GM23338 (cell line): ENCODE measurements at regions not wholly inside any gene's neighbourhood (a gene's known extent, or its start where the extent isn't known, plus 50 kb on each side); places are given as distances from the start of the nearest gene placed in this dataset.

Experiments used
- ATAC-seq: fragments of 200-7000 bp; cut with Tn5 transposase; 3 replicates; pipeline ENCODE4 v1.9.1; 2020
- DNase-seq: peaks from one replicate; pipeline ENCODE4 v3.0.0-alpha.2; 2015; ENCODE audit warnings: low spot score
- H2AFZ ChIP-seq: fragments of 200-600 bp; sonication (generic); 2 replicates; pipeline ENCODE4 v1.8.0; 2016; ENCODE audit warnings: antibody characterized with exemption, mild to moderate bottlenecking, moderate library complexity
- H3F3A ChIP-seq: fragments of 200-600 bp; sonication (generic); replicated peaks from 2 replicates; pipeline ENCODE4 v1.8.0; 2017; ENCODE audit warnings: antibody characterized with exemption, mixed run types, low read depth
- H3K27ac ChIP-seq: fragments of 200-600 bp; sonication (generic); 2 replicates; pipeline ENCODE4 v1.6.1; 2016; ENCODE audit warnings: low read depth
- H3K27me3 ChIP-seq: fragments of 200-600 bp; sonication (generic); 2 replicates; pipeline ENCODE4 v1.8.0; 2016; ENCODE audit warnings: mild to moderate bottlenecking, mixed run types, moderate library complexity; ENCODE audit not compliant: insufficient read depth
- H3K36me3 ChIP-seq: fragments of 200-600 bp; sonication (generic); 2 replicates; pipeline ENCODE4 v1.8.0; 2016; ENCODE audit warnings: mild to moderate bottlenecking; ENCODE audit not compliant: insufficient read depth
- H3K4me1 ChIP-seq: fragments of 200-600 bp; sonication (generic); 2 replicates; pipeline ENCODE4 v1.8.0; 2016; ENCODE audit warnings: mild to moderate bottlenecking, moderate library complexity; ENCODE audit not compliant: insufficient read depth
- H3K4me2 ChIP-seq: fragments of 200-600 bp; sonication (generic); 2 replicates; pipeline ENCODE4 v1.7.1; 2017; ENCODE audit warnings: mixed run types
- H3K4me3 ChIP-seq: fragments of 200-600 bp; sonication (generic); 2 replicates; pipeline ENCODE4 v1.6.1; 2016; ENCODE audit warnings: mixed run types
- H3K79me2 ChIP-seq: fragments of 200-600 bp; sonication (generic); replicated peaks from 2 replicates; pipeline ENCODE4 v1.8.0; 2017; ENCODE audit warnings: mild to moderate bottlenecking; ENCODE audit not compliant: insufficient read depth
- H3K9me2 ChIP-seq: fragments of 200-600 bp; sonication (generic); 2 replicates; pipeline ENCODE4 v1.8.0; 2017; ENCODE audit not compliant: insufficient read depth
- H4K20me1 ChIP-seq: fragments of 200-600 bp; sonication (generic); replicated peaks from 2 replicates; pipeline ENCODE4 v1.8.0; 2017; ENCODE audit warnings: mild to moderate bottlenecking; ENCODE audit not compliant: insufficient read depth
- H3K27ac Mint-ChIP-seq: 2 replicates; pipeline ENCODE4 v1.8.0; 2020; ENCODE audit warnings: inconsistent platforms, mild to moderate bottlenecking, moderate library complexity, mixed read lengths
- H3K27me3 Mint-ChIP-seq: 3 replicates; pipeline ENCODE4 v1.8.0; 2022; ENCODE audit warnings: low read depth, mild to moderate bottlenecking, moderate library complexity, mixed read lengths, inconsistent platforms; ENCODE audit not compliant: insufficient read depth, poor library complexity
- H3K36me3 Mint-ChIP-seq: 3 replicates; pipeline ENCODE4 v1.8.0; 2021; ENCODE audit warnings: low read depth, mild to moderate bottlenecking, inconsistent platforms, moderate library complexity, mixed read lengths
- H3K4me1 Mint-ChIP-seq: 3 replicates; pipeline ENCODE4 v1.8.0; 2020; ENCODE audit warnings: mild to moderate bottlenecking, inconsistent platforms, mixed read lengths
- H3K4me3 Mint-ChIP-seq: 3 replicates; pipeline ENCODE4 v1.8.0; 2021; ENCODE audit warnings: moderate library complexity, mild to moderate bottlenecking, inconsistent platforms, mixed read lengths
- H3K9me3 Mint-ChIP-seq: 3 replicates; pipeline ENCODE4 v1.8.0; 2020; ENCODE audit warnings: moderate library complexity, mild to moderate bottlenecking, inconsistent platforms, mixed read lengths
- CREB1 ChIP-seq: fragments of 250-450 bp; sonication (Bioruptor Pico); IDR thresholded peaks from 2 replicates; pipeline ENCODE4 v1.5.0; 2020; ENCODE audit warnings: low read depth, mild to moderate bottlenecking, moderate library complexity
- CTCF ChIP-seq, 2 experiments: fragments of 200-600 bp in 1 of 2; sonication (generic) in 1 of 2; conservative IDR thresholded peaks; 2 replicates each; pipeline versions ENCODE4 v1.5.1 to v1.6.1; 2016 to 2017; ENCODE audit warnings: antibody characterized with exemption in 2 of 2, low read depth in 2 of 2, mild to moderate bottlenecking in 2 of 2, moderate library complexity in 1 of 2
- ETS1 ChIP-seq: IDR thresholded peaks from 2 replicates; pipeline ENCODE4 v1.6.1; 2016; ENCODE audit warnings: antibody characterized with exemption
- EZH2 ChIP-seq: fragments of 200-600 bp; sonication (generic); IDR thresholded peaks from one replicate; pipeline ENCODE4 v1.8.0; 2017; ENCODE audit warnings: antibody characterized with exemption, mild to moderate bottlenecking, low read depth; ENCODE audit not compliant: unreplicated experiment
- EZH2phosphoT487 ChIP-seq: fragments of 200-600 bp; sonication (generic); IDR thresholded peaks from one replicate; pipeline ENCODE4 v1.8.1; 2018; ENCODE audit warnings: antibody characterized with exemption; ENCODE audit not compliant: unreplicated experiment
- NANOG ChIP-seq: IDR thresholded peaks from 2 replicates; pipeline ENCODE4 v1.6.1; 2016; ENCODE audit warnings: antibody characterized with exemption, borderline replicate concordance
- POLR2AphosphoS5 ChIP-seq: IDR thresholded peaks from 2 replicates; pipeline ENCODE4 v1.6.1; 2016; ENCODE audit warnings: antibody characterized with exemption, low read depth
- STAT1 ChIP-seq: IDR thresholded peaks from one replicate; pipeline ENCODE4 v1.6.1; 2016; ENCODE audit warnings: antibody characterized with exemption; ENCODE audit not compliant: unreplicated experiment
- ZNF114 ChIP-seq: fragments of 250-450 bp; sonication (Bioruptor Pico); IDR thresholded peaks from 2 replicates; pipeline ENCODE4 v1.5.0; 2020; ENCODE audit warnings: mild to moderate bottlenecking, moderate library complexity
- ZNF331 ChIP-seq: fragments of 250-450 bp; sonication (Bioruptor Pico); IDR thresholded peaks from 2 replicates; pipeline ENCODE4 v1.5.0; 2020; ENCODE audit warnings: low read depth, mild to moderate bottlenecking, moderate library complexity
- ZNF462 ChIP-seq: fragments of 250-450 bp; sonication (Bioruptor Pico); IDR thresholded peaks from 2 replicates; pipeline ENCODE4 v1.5.0; 2020; ENCODE audit warnings: mild to moderate bottlenecking, moderate library complexity

- H3K27me3 Mint-ChIP-seq: peaks cover 5% of the 10 kb centered on the region
- H3K36me3 Mint-ChIP-seq: no peaks in the 10 kb centered on the region
- no peak for ATAC-seq
Measured at GRCh38 chr20:4330011-4330410, 80.9 kb upstream of the ADRA1D start.

More at GRCh38 chr20:4330011-4330410, 80.9 kb upstream of the ADRA1D start:
- no peak for DNase-seq
- no peaks in the 10 kb centered on the region for H3K79me2 ChIP-seq
- no peaks in the 10 kb centered on the region for H3K36me3 ChIP-seq
- no peak overlapping the region for H3K27ac ChIP-seq
- H3K9me2 ChIP-seq: peaks cover 1% of the 10 kb centered on the region; the same call in 1 of the 2 replicates
- H3K4me2 ChIP-seq: no peak overlapping the region
- H2AFZ ChIP-seq: no peak overlapping the region
- no peaks in the 10 kb centered on the region for H4K20me1 ChIP-seq
- H3K4me3 ChIP-seq: no peak overlapping the region
- H3K4me1 ChIP-seq: no peaks in the 10 kb centered on the region
- no peaks in the 10 kb centered on the region for H3K4me1 Mint-ChIP-seq
- H3K4me3 Mint-ChIP-seq: no peak overlapping the region
- H3K9me3 Mint-ChIP-seq: peaks cover 4% of the 10 kb centered on the region; the same call in 1 of the 3 replicates
- TF ChIP-seq STAT1 (no peak), POLR2AphosphoS5 (no peak), CREB1 (CRISPR knock-in tag) (no peak), NANOG (no peak), EZH2phosphoT487 (no peak), EZH2 (no peak), CTCF (conservative IDR thresholded peaks at IDR 0.05; ENCODE audit: low read depth in 2 of 2) (no peak), ZNF331 (CRISPR knock-in tag) (no peak), ETS1 (no peak), ZNF114 (CRISPR knock-in tag) (no peak), ZNF462 (no peak)
- H3K27ac Mint-ChIP-seq: no peak overlapping the region
- H3F3A ChIP-seq: no peaks in the 10 kb centered on the region
- no peaks in the 10 kb centered on the region for H3K27me3 ChIP-seq
